SU-DHL-6 (cell line): ENCODE measurements at regions not wholly inside any gene's neighbourhood (a gene's known extent, or its start where the extent isn't known, plus 50 kb on each side); places are given as distances from the start of the nearest gene placed in this dataset.

Source experiments
- H2AFZ ChIP-seq: fragments of 200-600 bp; sonication (generic); 2 replicates; pipeline ENCODE4 v1.6.1; 2014; ENCODE audit warnings: low read depth, mild to moderate bottlenecking, moderate library complexity, mixed read lengths, antibody characterized with exemption, low read length; ENCODE audit not compliant: severe bottlenecking
- H3F3A ChIP-seq: fragments of 200-600 bp; shearing (Covaris generic); 2 replicates; pipeline ENCODE4 v1.6.0; 2016; ENCODE audit warnings: antibody characterized with exemption, mild to moderate bottlenecking; ENCODE audit not compliant: insufficient read depth
- H3K27ac ChIP-seq: fragments of 200-600 bp; sonication (generic); 2 replicates; pipeline ENCODE4 v1.5.1; 2016; ENCODE audit warnings: low read depth, mild to moderate bottlenecking, low read length, moderate library complexity, mixed read lengths
- H3K27me3 ChIP-seq: fragments of 200-600 bp; sonication (generic), shearing (Covaris generic); 2 replicates; pipeline ENCODE4 v1.6.0; 2014; ENCODE audit warnings: mild to moderate bottlenecking, low read length
- H3K36me3 ChIP-seq: fragments of 200-600 bp; sonication (generic); 2 replicates; pipeline ENCODE4 v1.6.1; 2014; ENCODE audit warnings: mild to moderate bottlenecking, low read length, mixed read lengths
- H3K4me2 ChIP-seq: fragments of 300-600, 200-600 bp; shearing (Covaris generic), sonication (generic); 2 replicates; pipeline ENCODE4 v1.6.0; 2014; ENCODE audit warnings: low read length, low read depth, mild to moderate bottlenecking; ENCODE audit not compliant: poor library complexity, severe bottlenecking
- H3K4me3 ChIP-seq: fragments of 200-600 bp; sonication (generic); 2 replicates; pipeline ENCODE4 v1.5.1; 2014; ENCODE audit warnings: antibody characterized with exemption, low read length, mild to moderate bottlenecking, mixed read lengths; ENCODE audit not compliant: insufficient read depth, poor library complexity, severe bottlenecking
- H3K79me2 ChIP-seq: fragments of 200-600 bp; sonication (generic); 2 replicates; pipeline ENCODE4 v1.6.1; 2014; ENCODE audit warnings: mild to moderate bottlenecking, low read length, moderate library complexity; ENCODE audit not compliant: insufficient read depth
- H3K9ac ChIP-seq: fragments of 200-600 bp; sonication (generic); 2 replicates; pipeline ENCODE4 v1.7.0; 2014; ENCODE audit warnings: mild to moderate bottlenecking, low read length
- H3K9me2 ChIP-seq: fragments of 200-600 bp; sonication (generic); replicated peaks from 2 replicates; pipeline ENCODE4 v1.6.1; 2014; ENCODE audit warnings: low read length; ENCODE audit not compliant: insufficient read depth
- H3K9me3 ChIP-seq: fragments of 200-600 bp; sonication (generic); 2 replicates; pipeline ENCODE4 v1.6.1; 2014; ENCODE audit warnings: low read length, mixed read lengths; ENCODE audit not compliant: insufficient read depth
- H4K20me1 ChIP-seq: fragments of 200-600 bp; sonication (generic); 2 replicates; pipeline ENCODE4 v1.6.1; 2014; ENCODE audit warnings: low read depth, mild to moderate bottlenecking, antibody characterized with exemption, low read length, moderate library complexity, mixed read lengths
- EZH2phosphoT487 ChIP-seq: fragments of 200-600 bp; sonication (generic), shearing (Covaris generic); conservative IDR thresholded peaks from 2 replicates; pipeline ENCODE4 v1.6.1; 2018; ENCODE audit warnings: mild to moderate bottlenecking, antibody characterized with exemption, low read length, moderate library complexity, mixed read lengths
- TF ChIP-seq, protein P1 (sequence below): fragments of 200-600 bp; sonication (generic); IDR thresholded peaks from one replicate; pipeline ENCODE4 v1.5.1; 2017; ENCODE audit warnings: antibody characterized with exemption, mild to moderate bottlenecking, low read length, moderate library complexity; ENCODE audit not compliant: insufficient read depth, poor library complexity, severe bottlenecking

DNA sequence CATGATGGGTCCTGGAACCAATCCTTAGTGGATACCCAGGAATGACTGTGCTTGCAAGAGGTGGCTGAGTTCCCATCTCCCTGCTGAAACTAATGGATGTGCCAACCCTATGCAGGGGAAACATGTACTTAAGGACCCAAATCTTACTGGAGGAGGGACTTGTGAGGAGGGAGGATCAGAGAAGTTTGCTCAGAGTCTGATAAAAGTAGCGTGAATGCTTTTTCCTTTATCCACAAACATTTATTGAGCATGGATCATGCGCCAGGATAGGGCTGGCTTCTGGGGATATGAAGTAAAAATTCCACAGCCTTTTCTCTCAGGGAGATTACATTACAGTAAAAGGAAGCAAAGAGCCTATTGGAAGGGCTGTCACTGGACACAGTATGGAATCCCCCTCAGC lies 358.5 kb downstream of the RPS24 start:
- TF ChIP-seq, protein P1, sequence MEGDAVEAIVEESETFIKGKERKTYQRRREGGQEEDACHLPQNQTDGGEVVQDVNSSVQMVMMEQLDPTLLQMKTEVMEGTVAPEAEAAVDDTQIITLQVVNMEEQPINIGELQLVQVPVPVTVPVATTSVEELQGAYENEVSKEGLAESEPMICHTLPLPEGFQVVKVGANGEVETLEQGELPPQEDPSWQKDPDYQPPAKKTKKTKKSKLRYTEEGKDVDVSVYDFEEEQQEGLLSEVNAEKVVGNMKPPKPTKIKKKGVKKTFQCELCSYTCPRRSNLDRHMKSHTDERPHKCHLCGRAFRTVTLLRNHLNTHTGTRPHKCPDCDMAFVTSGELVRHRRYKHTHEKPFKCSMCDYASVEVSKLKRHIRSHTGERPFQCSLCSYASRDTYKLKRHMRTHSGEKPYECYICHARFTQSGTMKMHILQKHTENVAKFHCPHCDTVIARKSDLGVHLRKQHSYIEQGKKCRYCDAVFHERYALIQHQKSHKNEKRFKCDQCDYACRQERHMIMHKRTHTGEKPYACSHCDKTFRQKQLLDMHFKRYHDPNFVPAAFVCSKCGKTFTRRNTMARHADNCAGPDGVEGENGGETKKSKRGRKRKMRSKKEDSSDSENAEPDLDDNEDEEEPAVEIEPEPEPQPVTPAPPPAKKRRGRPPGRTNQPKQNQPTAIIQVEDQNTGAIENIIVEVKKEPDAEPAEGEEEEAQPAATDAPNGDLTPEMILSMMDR, result no peak
- TF ChIP-seq EZH2phosphoT487, result no peak
- Histone ChIP-seq H3K9me2 (no peaks in the 10 kb centered on the region), H3F3A (no peaks in the 10 kb centered on the region), H3K27ac (no peak overlapping the region), H3K4me3 (no peak overlapping the region), H3K36me3 (no peaks in the 10 kb centered on the region), H4K20me1 (no peaks in the 10 kb centered on the region), H3K4me2 (no peak overlapping the region), H3K27me3 (no peaks in the 10 kb centered on the region), H3K9me3 (no peaks in the 10 kb centered on the region), H3K79me2 (no peaks in the 10 kb centered on the region), H3K9ac (no peak overlapping the region), H2AFZ (no peak overlapping the region)

DNA sequence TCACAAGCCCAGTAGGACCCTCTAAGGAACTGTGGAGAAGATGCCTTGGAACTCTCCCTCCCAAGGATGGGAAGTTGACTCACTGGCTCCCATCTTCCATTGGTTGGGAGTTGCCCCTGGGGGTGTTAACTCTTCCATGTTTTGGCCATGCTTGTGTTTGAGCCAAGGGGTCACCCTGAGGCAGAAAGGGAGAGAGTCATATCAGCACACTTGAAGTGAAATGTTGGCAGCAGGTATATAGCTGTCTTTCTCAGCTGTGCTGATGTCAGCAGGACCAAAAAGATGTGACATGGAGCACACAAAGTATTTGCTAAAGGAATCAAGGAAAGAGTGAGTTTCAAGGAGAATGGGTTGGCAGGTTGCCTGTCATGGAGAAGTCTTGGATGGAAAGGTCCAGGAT lies 359.4 kb downstream of the RPS24 start:
- H3K27ac ChIP-seq, result no peak overlapping the region
- no peaks in the 10 kb centered on the region for H4K20me1 ChIP-seq
- H2AFZ ChIP-seq, result no peak overlapping the region
- H3K4me3 ChIP-seq, result no peak overlapping the region
- no peak overlapping the region for H3K9ac ChIP-seq
- H3K27me3 ChIP-seq, result no peaks in the 10 kb centered on the region
- no peaks in the 10 kb centered on the region for H3K36me3 ChIP-seq
- TF ChIP-seq, protein P1, result no peak
- TF ChIP-seq EZH2phosphoT487, result no peak
- no peaks in the 10 kb centered on the region for H3F3A ChIP-seq
- H3K79me2 ChIP-seq, result no peaks in the 10 kb centered on the region
- no peak overlapping the region for H3K4me2 ChIP-seq
- no peaks in the 10 kb centered on the region for H3K9me3 ChIP-seq
- H3K9me2 ChIP-seq, result no peaks in the 10 kb centered on the region

DNA sequence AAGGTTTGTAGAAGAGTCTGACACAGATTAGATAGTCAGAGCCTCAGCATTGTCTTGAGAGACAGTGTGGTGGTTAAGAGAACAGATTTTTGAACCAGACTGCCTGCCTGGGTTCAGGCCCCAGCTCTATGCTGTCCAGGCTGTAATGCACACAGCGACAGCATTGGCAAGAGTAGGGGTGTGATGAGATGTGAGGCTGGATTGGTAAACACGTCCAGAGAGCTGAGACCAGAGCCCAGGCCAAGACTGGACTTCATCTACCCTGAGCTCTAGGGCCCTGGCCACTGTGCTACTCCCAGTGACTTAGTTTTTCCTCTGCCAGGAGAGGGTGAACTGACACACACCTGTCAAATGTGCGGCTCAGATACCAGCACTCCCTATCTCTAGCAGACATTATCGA lies 360.4 kb downstream of the RPS24 start:
- no peak overlapping the region for H3K9ac ChIP-seq
- no peak overlapping the region for H2AFZ ChIP-seq
- H3K27me3 ChIP-seq, result no peaks in the 10 kb centered on the region
- no peaks in the 10 kb centered on the region for H3K9me3 ChIP-seq
- H3K9me2 ChIP-seq, result no peaks in the 10 kb centered on the region
- H3K36me3 ChIP-seq, result no peaks in the 10 kb centered on the region
- H3K4me3 ChIP-seq, result no peak overlapping the region
- H3K4me2 ChIP-seq, result no peak overlapping the region
- no peaks in the 10 kb centered on the region for H4K20me1 ChIP-seq
- TF ChIP-seq EZH2phosphoT487, result no peak
- TF ChIP-seq, protein P1, result no peak
- no peaks in the 10 kb centered on the region for H3F3A ChIP-seq
- no peaks in the 10 kb centered on the region for H3K79me2 ChIP-seq
- no peak overlapping the region for H3K27ac ChIP-seq
